ENCODE measurements at regions not wholly inside any gene's neighbourhood (a gene's known extent, or its start where the extent isn't known, plus 50 kb on each side); places are given as distances from the start of the nearest gene placed in this dataset.
"Not testable (repeated sequence)": the region's sequence is repeated elsewhere in the genome, so short reads cannot be mapped to it uniquely, and the experiment has no call there.

GRCh38 chr2:11877764-11878163, 131.3 kb downstream of the LPIN1 start:
- TF ChIP-seq, protein P1, sequence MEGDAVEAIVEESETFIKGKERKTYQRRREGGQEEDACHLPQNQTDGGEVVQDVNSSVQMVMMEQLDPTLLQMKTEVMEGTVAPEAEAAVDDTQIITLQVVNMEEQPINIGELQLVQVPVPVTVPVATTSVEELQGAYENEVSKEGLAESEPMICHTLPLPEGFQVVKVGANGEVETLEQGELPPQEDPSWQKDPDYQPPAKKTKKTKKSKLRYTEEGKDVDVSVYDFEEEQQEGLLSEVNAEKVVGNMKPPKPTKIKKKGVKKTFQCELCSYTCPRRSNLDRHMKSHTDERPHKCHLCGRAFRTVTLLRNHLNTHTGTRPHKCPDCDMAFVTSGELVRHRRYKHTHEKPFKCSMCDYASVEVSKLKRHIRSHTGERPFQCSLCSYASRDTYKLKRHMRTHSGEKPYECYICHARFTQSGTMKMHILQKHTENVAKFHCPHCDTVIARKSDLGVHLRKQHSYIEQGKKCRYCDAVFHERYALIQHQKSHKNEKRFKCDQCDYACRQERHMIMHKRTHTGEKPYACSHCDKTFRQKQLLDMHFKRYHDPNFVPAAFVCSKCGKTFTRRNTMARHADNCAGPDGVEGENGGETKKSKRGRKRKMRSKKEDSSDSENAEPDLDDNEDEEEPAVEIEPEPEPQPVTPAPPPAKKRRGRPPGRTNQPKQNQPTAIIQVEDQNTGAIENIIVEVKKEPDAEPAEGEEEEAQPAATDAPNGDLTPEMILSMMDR (conservative IDR thresholded peaks at IDR 0.05; ENCODE audit: low read depth, low read length) = no peak
- no peak overlapping the region for H3K4me3 ChIP-seq (ENCODE audit: low read depth, low read length)
- no peak for DNase-seq (ENCODE audit: low read depth)

GRCh38 chr2:11885253-11885652, 138.8 kb downstream of the LPIN1 start:
- DNase-seq (ENCODE audit: low read depth); H3K4me3 ChIP-seq (ENCODE audit: low read depth, low read length): not testable (repeated sequence)

DNA sequence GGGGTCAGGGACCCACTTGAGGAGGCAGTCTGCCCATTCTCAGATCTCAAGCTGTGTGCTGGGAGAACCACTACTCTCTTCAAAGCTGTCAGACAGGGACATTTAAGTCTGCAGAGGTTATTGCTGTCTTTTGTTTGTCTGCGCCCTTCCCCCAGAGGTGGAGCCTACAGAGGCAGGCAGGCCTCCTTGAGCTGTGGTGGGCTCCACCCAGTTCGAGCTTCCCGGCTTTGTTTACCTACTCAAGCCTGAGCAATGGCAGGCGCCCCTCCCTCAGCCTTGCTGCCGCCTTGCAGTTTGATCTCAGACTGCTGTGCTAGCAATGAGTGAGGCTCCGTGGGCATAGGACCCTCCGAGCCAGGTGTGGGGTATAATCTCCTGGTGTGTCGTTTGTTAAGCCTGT, 140.5 kb downstream of the LPIN1 start:
- H3K4me3 ChIP-seq (ENCODE audit: low read depth, low read length); DNase-seq (ENCODE audit: low read depth): not testable (repeated sequence)

DNA sequence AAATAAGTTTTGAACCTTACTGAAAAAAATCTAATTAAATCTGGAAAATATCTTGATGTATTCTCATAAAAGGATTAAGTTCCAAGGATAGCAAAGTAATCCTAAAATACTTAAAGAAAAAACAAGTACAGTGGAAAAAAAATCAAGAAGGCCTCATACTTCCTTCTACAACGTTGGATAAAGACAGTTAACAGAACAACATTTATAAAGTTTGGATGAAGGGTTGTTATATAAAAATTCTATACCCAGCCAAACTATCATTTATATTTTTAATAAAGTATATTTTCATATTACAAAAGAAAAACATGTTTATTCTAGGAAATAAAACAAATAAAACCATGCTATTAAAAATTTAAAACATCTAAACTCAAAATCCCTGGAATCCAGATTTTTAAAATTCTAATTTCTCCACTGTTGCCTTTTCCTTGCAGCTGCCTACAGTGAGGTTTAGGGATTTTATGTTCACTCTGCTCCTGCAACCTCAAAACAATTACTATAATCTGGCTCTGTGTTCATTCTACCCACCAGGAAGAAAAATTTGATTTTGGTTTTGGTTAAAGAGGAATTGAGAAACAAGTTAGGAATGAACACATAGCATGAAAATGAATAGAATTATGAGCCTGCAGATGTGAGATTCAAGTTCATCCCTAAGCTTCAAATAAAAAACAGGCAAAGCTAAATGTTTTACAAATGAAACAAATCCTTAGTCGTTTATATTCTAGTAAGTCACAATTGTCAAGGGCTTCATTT, 142.8 kb downstream of the LPIN1 start:
- DNase-seq (ENCODE audit: low read depth) = no peak
- TF ChIP-seq, protein P1 (conservative IDR thresholded peaks at IDR 0.05; ENCODE audit: low read depth, low read length) = no peak
- H3K4me3 ChIP-seq (ENCODE audit: low read depth, low read length) = no peak overlapping the region

- no peak overlapping the region for H3K4me3 ChIP-seq (ENCODE audit: low read depth, low read length)
- TF ChIP-seq, protein P1 (conservative IDR thresholded peaks at IDR 0.05; ENCODE audit: low read depth, low read length) = no peak
- DNase-seq (ENCODE audit: low read depth) = no peak
These were observed 143.4 kb downstream of the LPIN1 start for GRCh38 chr2:11889854-11890253.

DNA sequence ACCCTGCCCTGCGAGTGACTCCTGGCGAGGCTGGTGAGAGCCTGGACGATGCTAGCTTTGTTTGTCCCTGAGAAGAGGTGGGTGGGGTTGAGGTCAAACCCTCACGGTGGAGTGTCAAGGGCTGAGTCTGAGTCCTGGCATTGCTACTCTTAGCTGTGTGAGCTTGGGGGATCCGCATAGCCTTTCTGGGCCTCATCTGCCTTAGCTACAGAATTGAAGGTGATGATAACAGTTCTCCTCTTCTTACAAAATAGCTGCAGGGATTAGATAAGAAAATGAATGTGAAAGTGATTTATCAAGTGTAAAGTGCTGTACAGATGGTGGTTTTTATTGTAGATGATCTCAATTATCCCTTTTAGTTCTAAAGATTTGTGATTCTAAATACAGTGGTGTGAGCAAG, 144.6 kb downstream of the LPIN1 start:
- no peak overlapping the region for H3K4me3 ChIP-seq (ENCODE audit: low read depth, low read length)
- DNase-seq (ENCODE audit: low read depth) = no peak
- TF ChIP-seq, protein P1 (conservative IDR thresholded peaks at IDR 0.05; ENCODE audit: low read depth, low read length) = no peak

DNA sequence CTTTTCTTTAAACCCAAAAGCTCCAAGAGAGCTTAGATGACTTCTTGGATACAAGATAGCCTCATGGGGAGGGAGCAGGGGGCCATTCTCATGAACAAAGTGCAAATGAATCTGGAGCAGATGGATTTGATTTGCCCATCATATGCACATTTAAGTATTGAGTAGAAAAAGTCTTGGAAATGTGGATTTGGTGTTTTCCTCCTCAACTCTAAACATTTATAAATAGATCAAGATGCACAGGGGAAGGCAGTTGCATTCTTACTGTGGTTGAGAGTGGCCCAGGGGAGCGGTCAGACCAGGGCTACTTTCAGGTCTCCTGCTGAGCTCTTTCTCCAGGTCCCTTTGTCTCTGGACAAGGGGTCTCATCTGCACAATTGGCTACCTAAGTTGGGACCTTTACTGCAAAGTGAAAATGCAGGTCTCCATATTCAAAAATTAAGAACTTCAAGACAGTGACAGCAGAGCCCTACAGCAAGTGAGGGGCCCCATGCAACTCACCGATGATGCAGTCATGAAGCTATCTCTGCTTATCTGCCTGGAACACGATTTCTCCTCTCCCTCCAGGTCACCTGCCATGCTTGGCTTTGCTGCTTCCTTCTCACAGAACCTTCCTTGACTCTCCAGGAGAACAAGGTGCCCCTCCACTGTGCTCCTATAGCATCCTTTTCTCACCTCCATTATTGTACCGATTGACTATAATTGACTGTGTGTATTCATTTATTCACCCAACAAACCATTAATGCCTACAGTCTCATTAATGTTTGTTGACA, 145.4 kb downstream of the LPIN1 start:
- no peak for DNase-seq (ENCODE audit: low read depth)
- TF ChIP-seq, protein P1 (conservative IDR thresholded peaks at IDR 0.05; ENCODE audit: low read depth, low read length) = no peak
- H3K4me3 ChIP-seq (ENCODE audit: low read depth, low read length) = no peak overlapping the region

DNA sequence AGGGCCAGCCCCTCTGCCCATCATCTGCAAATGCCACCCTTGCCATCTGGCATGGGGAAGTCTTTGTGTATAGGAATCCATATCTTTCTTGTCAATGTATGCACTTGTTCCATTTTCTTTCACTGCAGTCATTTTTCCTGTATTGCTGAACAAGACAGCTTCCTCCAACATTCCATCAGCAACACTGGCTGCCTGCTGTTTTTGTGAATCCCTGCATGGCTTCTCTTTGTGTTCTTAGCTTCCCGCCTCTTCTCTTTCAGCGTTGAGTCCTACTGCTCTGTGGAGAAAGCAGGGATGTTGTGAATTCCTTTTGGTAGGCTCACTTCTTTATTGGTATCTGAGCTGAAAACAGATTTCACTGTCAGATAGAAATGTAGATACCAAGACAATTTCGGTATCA, 150.0 kb downstream of the LPIN1 start:
- no peak overlapping the region for H3K4me3 ChIP-seq (ENCODE audit: low read depth, low read length)
- TF ChIP-seq, protein P1 (conservative IDR thresholded peaks at IDR 0.05; ENCODE audit: low read depth, low read length) = no peak
- no peak for DNase-seq (ENCODE audit: low read depth)

Measured in epithelial cell of proximal tubule (primary cell).